ENCODE measurements at regions not wholly inside any gene's neighbourhood (a gene's known extent, or its start where the extent isn't known, plus 50 kb on each side); places are given as distances from the start of the nearest gene placed in this dataset.

- 88 to 89% methylated on average over 16 to 17 of the region's 20 CpGs for WGBS, 2 experiments (ENCODE audit: insufficient coverage in 2 of 2)
- H3K4me3 ChIP-seq (ENCODE audit: extremely low read depth, insufficient read depth, low read length, poor library complexity, severe bottlenecking) = no peak overlapping the region
- no peak overlapping the region for H3K27ac ChIP-seq (ENCODE audit: low read depth, low read length, severe bottlenecking)
- H3K36me3 ChIP-seq (ENCODE audit: control insufficient read depth, insufficient read depth, low read length) = no peaks in the 10 kb centered on the region
- peaks cover 39% of the 10 kb centered on the region for H3K4me1 ChIP-seq (ENCODE audit: control insufficient read depth, insufficient read depth, low read length, poor library complexity, severe bottlenecking)
- peaks cover 10% of the 10 kb centered on the region for H3K9me3 ChIP-seq (ENCODE audit: control insufficient read depth, low read length)
These were observed 64.3 kb downstream of the MRPL14 start for GRCh38 chr6:44062771-44063560.

GRCh38 chr6:44062105-44062770 lies 65.0 kb downstream of the MRPL14 start:
- no peak overlapping the region for H3K4me3 ChIP-seq (ENCODE audit: extremely low read depth, insufficient read depth, low read length, poor library complexity, severe bottlenecking)
- H3K9me3 ChIP-seq (ENCODE audit: control insufficient read depth, low read length) = peaks cover 10% of the 10 kb centered on the region
- H3K27ac ChIP-seq (ENCODE audit: low read depth, low read length, severe bottlenecking) = no peak overlapping the region
- WGBS, 2 experiments (ENCODE audit: insufficient coverage in 2 of 2) = 94 to 96% methylated on average over 2 to 3 of the region's 3 CpGs
- no peaks in the 10 kb centered on the region for H3K36me3 ChIP-seq (ENCODE audit: control insufficient read depth, insufficient read depth, low read length)
- peaks cover 40% of the 10 kb centered on the region for H3K4me1 ChIP-seq (ENCODE audit: control insufficient read depth, insufficient read depth, low read length, poor library complexity, severe bottlenecking)

GRCh38 chr6:44061375-44062104 lies 65.7 kb downstream of the MRPL14 start:
- Histone ChIP-seq H3K27ac (ENCODE audit: low read depth, low read length, severe bottlenecking) (no peak overlapping the region), H3K9me3 (ENCODE audit: control insufficient read depth, low read length) (peaks cover 10% of the 10 kb centered on the region), H3K4me3 (ENCODE audit: extremely low read depth, insufficient read depth, low read length, poor library complexity, severe bottlenecking) (no peak overlapping the region), H3K4me1 (ENCODE audit: control insufficient read depth, insufficient read depth, low read length, poor library complexity, severe bottlenecking) (peaks cover 42% of the 10 kb centered on the region), H3K36me3 (ENCODE audit: control insufficient read depth, insufficient read depth, low read length) (no peaks in the 10 kb centered on the region)
- 93 to 97% methylated on average over 5 of the region's 5 CpGs for WGBS, 2 experiments (ENCODE audit: insufficient coverage in 2 of 2)

- no peaks in the 10 kb centered on the region for H3K36me3 ChIP-seq (ENCODE audit: control insufficient read depth, insufficient read depth, low read length)
- peaks cover 42% of the 10 kb centered on the region for H3K4me1 ChIP-seq (ENCODE audit: control insufficient read depth, insufficient read depth, low read length, poor library complexity, severe bottlenecking)
- WGBS, 2 experiments (ENCODE audit: insufficient coverage in 2 of 2) = 92 to 93% methylated on average over 8 of the region's 10 CpGs
- H3K27ac ChIP-seq (ENCODE audit: low read depth, low read length, severe bottlenecking) = no peak overlapping the region
- peaks cover 10% of the 10 kb centered on the region for H3K9me3 ChIP-seq (ENCODE audit: control insufficient read depth, low read length)
- no peak overlapping the region for H3K4me3 ChIP-seq (ENCODE audit: extremely low read depth, insufficient read depth, low read length, poor library complexity, severe bottlenecking)
These were observed 66.5 kb downstream of the MRPL14 start for GRCh38 chr6:44060612-44061374.

GRCh38 chr6:44059359-44060346 lies 67.6 kb downstream of the MRPL14 start:
- peaks cover 10% of the 10 kb centered on the region for H3K9me3 ChIP-seq (ENCODE audit: control insufficient read depth, low read length)
- no peaks in the 10 kb centered on the region for H3K36me3 ChIP-seq (ENCODE audit: control insufficient read depth, insufficient read depth, low read length)
- no peak overlapping the region for H3K4me3 ChIP-seq (ENCODE audit: extremely low read depth, insufficient read depth, low read length, poor library complexity, severe bottlenecking)
- peak overlapping the region; percentile 83 for H3K27ac ChIP-seq (ENCODE audit: low read depth, low read length, severe bottlenecking)
- H3K4me1 ChIP-seq (ENCODE audit: control insufficient read depth, insufficient read depth, low read length, poor library complexity, severe bottlenecking) = peaks cover 46% of the 10 kb centered on the region
- 81 to 83% methylated on average over 3 to 4 of the region's 7 CpGs for WGBS, 2 experiments (ENCODE audit: insufficient coverage in 2 of 2)

GRCh38 chr6:44058617-44059358 lies 68.5 kb downstream of the MRPL14 start:
- H3K4me1 ChIP-seq (ENCODE audit: control insufficient read depth, insufficient read depth, low read length, poor library complexity, severe bottlenecking) = peaks cover 48% of the 10 kb centered on the region
- WGBS, 2 experiments (ENCODE audit: insufficient coverage in 2 of 2) = 60 to 71% methylated on average over 11 to 14 of the region's 19 CpGs
- H3K9me3 ChIP-seq (ENCODE audit: control insufficient read depth, low read length) = peaks cover 10% of the 10 kb centered on the region
- H3K36me3 ChIP-seq (ENCODE audit: control insufficient read depth, insufficient read depth, low read length) = no peaks in the 10 kb centered on the region
- H3K4me3 ChIP-seq (ENCODE audit: extremely low read depth, insufficient read depth, low read length, poor library complexity, severe bottlenecking) = no peak overlapping the region
- peak overlapping the region; percentile 83 for H3K27ac ChIP-seq (ENCODE audit: low read depth, low read length, severe bottlenecking)

- H3K27ac ChIP-seq (ENCODE audit: low read depth, low read length, severe bottlenecking) = peak overlapping the region; percentile 83
- no peak overlapping the region for H3K4me3 ChIP-seq (ENCODE audit: extremely low read depth, insufficient read depth, low read length, poor library complexity, severe bottlenecking)
- H3K9me3 ChIP-seq (ENCODE audit: control insufficient read depth, low read length) = peaks cover 10% of the 10 kb centered on the region
- H3K36me3 ChIP-seq (ENCODE audit: control insufficient read depth, insufficient read depth, low read length) = no peaks in the 10 kb centered on the region
- H3K4me1 ChIP-seq (ENCODE audit: control insufficient read depth, insufficient read depth, low read length, poor library complexity, severe bottlenecking) = peaks cover 54% of the 10 kb centered on the region
- WGBS, 2 experiments (ENCODE audit: insufficient coverage in 2 of 2) = 90 to 92% methylated on average over 10 of the region's 10 CpGs
These were observed 69.2 kb downstream of the MRPL14 start for GRCh38 chr6:44057931-44058616.

- WGBS, 2 experiments (ENCODE audit: insufficient coverage in 2 of 2) = 97 to 100% methylated on average over 1 to 2 of the region's 4 CpGs
- H3K27ac ChIP-seq (ENCODE audit: low read depth, low read length, severe bottlenecking) = peak overlapping the region; percentile 10
- H3K9me3 ChIP-seq (ENCODE audit: control insufficient read depth, low read length) = peaks cover 10% of the 10 kb centered on the region
- H3K4me1 ChIP-seq (ENCODE audit: control insufficient read depth, insufficient read depth, low read length, poor library complexity, severe bottlenecking) = peaks cover 59% of the 10 kb centered on the region
- no peak overlapping the region for H3K4me3 ChIP-seq (ENCODE audit: extremely low read depth, insufficient read depth, low read length, poor library complexity, severe bottlenecking)
- no peaks in the 10 kb centered on the region for H3K36me3 ChIP-seq (ENCODE audit: control insufficient read depth, insufficient read depth, low read length)
These were observed 69.9 kb downstream of the MRPL14 start for GRCh38 chr6:44057238-44057930.

Data from mesodermal cell (in vitro differentiated cells).